ENCODE measurements at regions not wholly inside any gene's neighbourhood (a gene's known extent, or its start where the extent isn't known, plus 50 kb on each side); places are given as distances from the start of the nearest gene placed in this dataset.

GRCh38 chr12:63006536-63006935, 71.6 kb upstream of the PPM1H start:
- Histone ChIP-seq H3K27me3 (ENCODE audit: insufficient read depth, low read depth, low read length) (no peaks in the 10 kb centered on the region), H3K4me2 (ENCODE audit: low read length) (no peak overlapping the region), H3K9me3 (ENCODE audit: low read length) (no peaks in the 10 kb centered on the region), H3F3A (ENCODE audit: insufficient read depth, low read length, poor library complexity, severe bottlenecking) (no peaks in the 10 kb centered on the region), H3K36me3 (ENCODE audit: insufficient read depth, low read length) (no peaks in the 10 kb centered on the region), H3K9ac (ENCODE audit: low read length) (no peak overlapping the region), H3K79me2 (replicated peaks; ENCODE audit: insufficient read depth, low read length) (no peaks in the 10 kb centered on the region), H3K9me2 (ENCODE audit: insufficient read depth, low read length) (no peaks in the 10 kb centered on the region), H3K27ac (ENCODE audit: low read length) (no peak overlapping the region), H3K4me3 (ENCODE audit: low read length) (no peak overlapping the region), H4K20me1 (ENCODE audit: insufficient read depth) (no peaks in the 10 kb centered on the region), H2AFZ (ENCODE audit: low read depth, low read length) (no peak overlapping the region)
- TF ChIP-seq REST (IDR thresholded peaks at IDR 0.05; ENCODE audit: borderline replicate concordance) = no peak
- no peak for TF ChIP-seq SMC3 (conservative IDR thresholded peaks at IDR 0.05; ENCODE audit: poor library complexity)
- TF ChIP-seq EZH2 (IDR thresholded peaks at IDR 0.05; ENCODE audit: borderline replicate concordance, insufficient read depth, low read length, poor library complexity, severe bottlenecking) = no peak
- TF ChIP-seq CTCF (IDR thresholded peaks at IDR 0.05; ENCODE audit: poor library complexity, severe bottlenecking) = no peak
- no peak for TF ChIP-seq POLR2AphosphoS5 (IDR thresholded peaks at IDR 0.05)
- TF ChIP-seq EP300 (conservative IDR thresholded peaks at IDR 0.05; ENCODE audit: poor library complexity, severe bottlenecking) = no peak
- no peak for TF ChIP-seq TAF1 (IDR thresholded peaks at IDR 0.05; ENCODE audit: low read depth)
- TF ChIP-seq RAD21 (conservative IDR thresholded peaks at IDR 0.05) = no peak
- no peak for TF ChIP-seq MXI1 (conservative IDR thresholded peaks at IDR 0.05; ENCODE audit: poor library complexity, severe bottlenecking)

GRCh38 chr12:63005382-63005781, 70.4 kb upstream of the PPM1H start:
- H3K27me3 ChIP-seq (ENCODE audit: insufficient read depth, low read depth, low read length) = no peaks in the 10 kb centered on the region
- H3K27ac ChIP-seq (ENCODE audit: low read length) = no peak overlapping the region
- H3K9me2 ChIP-seq (ENCODE audit: insufficient read depth, low read length) = no peaks in the 10 kb centered on the region
- no peak overlapping the region for H3K4me2 ChIP-seq (ENCODE audit: low read length)
- no peak overlapping the region for H3K9ac ChIP-seq (ENCODE audit: low read length)
- H3F3A ChIP-seq (ENCODE audit: insufficient read depth, low read length, poor library complexity, severe bottlenecking) = no peaks in the 10 kb centered on the region
- H3K9me3 ChIP-seq (ENCODE audit: low read length) = no peaks in the 10 kb centered on the region
- H3K36me3 ChIP-seq (ENCODE audit: insufficient read depth, low read length) = no peaks in the 10 kb centered on the region
- H3K79me2 ChIP-seq (replicated peaks; ENCODE audit: insufficient read depth, low read length) = no peaks in the 10 kb centered on the region
- no peak overlapping the region for H2AFZ ChIP-seq (ENCODE audit: low read depth, low read length)
- no peak overlapping the region for H3K4me3 ChIP-seq (ENCODE audit: low read length)
- H4K20me1 ChIP-seq (ENCODE audit: insufficient read depth) = no peaks in the 10 kb centered on the region
- TF ChIP-seq SMC3 (conservative IDR thresholded peaks at IDR 0.05; ENCODE audit: poor library complexity) = no peak
- TF ChIP-seq TAF1 (IDR thresholded peaks at IDR 0.05; ENCODE audit: low read depth) = no peak
- TF ChIP-seq CTCF (IDR thresholded peaks at IDR 0.05; ENCODE audit: poor library complexity, severe bottlenecking) = no peak
- TF ChIP-seq MXI1 (conservative IDR thresholded peaks at IDR 0.05; ENCODE audit: poor library complexity, severe bottlenecking) = no peak
- no peak for TF ChIP-seq POLR2AphosphoS5 (IDR thresholded peaks at IDR 0.05)
- no peak for TF ChIP-seq EP300 (conservative IDR thresholded peaks at IDR 0.05; ENCODE audit: poor library complexity, severe bottlenecking)
- TF ChIP-seq EZH2 (IDR thresholded peaks at IDR 0.05; ENCODE audit: borderline replicate concordance, insufficient read depth, low read length, poor library complexity, severe bottlenecking) = no peak
- no peak for TF ChIP-seq REST (IDR thresholded peaks at IDR 0.05; ENCODE audit: borderline replicate concordance)
